Activated CD4-positive, alpha-beta T cell treated with anti-CD3 and anti-CD28 coated beads, Interleukin-2, amount 10 ng/mL, durations not matched to agents 7 days and 5 days (primary cell): ENCODE measurements at regions not wholly inside any gene's neighbourhood (a gene's known extent, or its start where the extent isn't known, plus 50 kb on each side); places are given as distances from the start of the nearest gene placed in this dataset.

Source experiments
- CTCF ChIA-PET: fragments of 350-600 bp; sonication (Branson Sonifier 250); formaldehyde crosslinking; loops from one replicate; lab custom pipeline; 2021; ENCODE audit warnings: antibody characterized with exemption; lab: Charles Lee
- POLR2A ChIA-PET: fragments of 350-600 bp; sonication (Branson Sonifier 250); formaldehyde crosslinking; loops from one replicate; lab custom pipeline; 2021; ENCODE audit warnings: antibody characterized with exemption; lab: Charles Lee
- DNase-seq: peaks from one replicate; pipeline ENCODE4 v3.0.0-alpha.2; 2020
- H3K27ac Mint-ChIP-seq: one replicate; pipeline ENCODE4 v1.8.0; 2021; ENCODE audit warnings: mild to moderate bottlenecking, moderate library complexity, mixed read lengths
- H3K27me3 Mint-ChIP-seq: one replicate; pipeline ENCODE4 v1.8.0; 2021; ENCODE audit warnings: mixed read lengths
- H3K36me3 Mint-ChIP-seq: one replicate; pipeline ENCODE4 v1.8.0; 2021; ENCODE audit warnings: low read depth, mixed read lengths
- H3K4me1 Mint-ChIP-seq: one replicate; pipeline ENCODE4 v1.8.0; 2021; ENCODE audit warnings: mixed read lengths
- H3K4me3 Mint-ChIP-seq: one replicate; pipeline ENCODE4 v1.8.0; 2021; ENCODE audit warnings: mild to moderate bottlenecking, moderate library complexity, mixed read lengths
- H3K9me3 Mint-ChIP-seq: one replicate; pipeline ENCODE4 v1.8.0; 2021; ENCODE audit warnings: mixed read lengths

- H3K9me3 Mint-ChIP-seq = peaks cover 6% of the 10 kb centered on the region
- ChIA-PET CTCF (interaction anchor here (0.6 kb wide), 1 partner anchor 104 kb away, joined by 3 read pairs; no protein-coding TSS in a partner anchor), POLR2A (no interaction called here)
- H3K27me3 Mint-ChIP-seq = no peaks in the 10 kb centered on the region
- no peaks in the 10 kb centered on the region for H3K36me3 Mint-ChIP-seq
- H3K4me3 Mint-ChIP-seq = no peak overlapping the region
- no peak for DNase-seq
- H3K27ac Mint-ChIP-seq = no peak overlapping the region
- H3K4me1 Mint-ChIP-seq = no peaks in the 10 kb centered on the region
Observed at GRCh38 chr5:8188874-8189565, 320.1 kb downstream of the MTRR start.

GRCh38 chr5:8192840-8193239, 323.9 kb downstream of the MTRR start:
- no peak for DNase-seq
- H3K9me3 Mint-ChIP-seq = peaks cover 6% of the 10 kb centered on the region
- no peak overlapping the region for H3K27ac Mint-ChIP-seq
- H3K4me1 Mint-ChIP-seq = no peaks in the 10 kb centered on the region
- H3K27me3 Mint-ChIP-seq = no peaks in the 10 kb centered on the region
- ChIA-PET CTCF (no interaction called here), POLR2A (no interaction called here)
- H3K4me3 Mint-ChIP-seq = no peak overlapping the region
- no peaks in the 10 kb centered on the region for H3K36me3 Mint-ChIP-seq

- H3K36me3 Mint-ChIP-seq = no peaks in the 10 kb centered on the region
- no peaks in the 10 kb centered on the region for H3K4me1 Mint-ChIP-seq
- ChIA-PET POLR2A (no interaction called here), CTCF (no interaction called here)
- peaks cover 8% of the 10 kb centered on the region for H3K9me3 Mint-ChIP-seq
- H3K27me3 Mint-ChIP-seq = no peaks in the 10 kb centered on the region
- H3K4me3 Mint-ChIP-seq = no peak overlapping the region
- no peak for DNase-seq
- no peak overlapping the region for H3K27ac Mint-ChIP-seq
Observed at GRCh38 chr5:8196061-8196460, 327.1 kb downstream of the MTRR start.

- no peak for DNase-seq
- Mint-ChIP-seq H3K4me3 (no peak overlapping the region), H3K9me3 (no peaks in the 10 kb centered on the region), H3K27ac (no peak overlapping the region), H3K27me3 (no peaks in the 10 kb centered on the region), H3K4me1 (no peaks in the 10 kb centered on the region), H3K36me3 (no peaks in the 10 kb centered on the region)
- ChIA-PET POLR2A (no interaction called here), CTCF (no interaction called here)
Observed at GRCh38 chr5:8208307-8208706, 339.4 kb downstream of the MTRR start.

- ChIA-PET POLR2A (no interaction called here), CTCF (no interaction called here)
- Mint-ChIP-seq H3K9me3 (no peaks in the 10 kb centered on the region), H3K4me1 (no peaks in the 10 kb centered on the region), H3K27ac (no peak overlapping the region), H3K36me3 (no peaks in the 10 kb centered on the region), H3K27me3 (no peaks in the 10 kb centered on the region), H3K4me3 (no peak overlapping the region)
- no peak for DNase-seq
Observed at GRCh38 chr5:8209500-8209899, 340.6 kb downstream of the MTRR start.

- no peak overlapping the region for H3K4me3 Mint-ChIP-seq
- no peak for DNase-seq
- H3K27me3 Mint-ChIP-seq = no peaks in the 10 kb centered on the region
- POLR2A ChIA-PET = no interaction called here
- no peaks in the 10 kb centered on the region for H3K36me3 Mint-ChIP-seq
- CTCF ChIA-PET = no interaction called here
- H3K9me3 Mint-ChIP-seq = no peaks in the 10 kb centered on the region
- H3K27ac Mint-ChIP-seq = no peak overlapping the region
- H3K4me1 Mint-ChIP-seq = no peaks in the 10 kb centered on the region
Observed at GRCh38 chr5:8213701-8214240, 344.8 kb downstream of the MTRR start.

GRCh38 chr5:8216921-8217320, 348.0 kb downstream of the MTRR start:
- POLR2A ChIA-PET = no interaction called here
- no peaks in the 10 kb centered on the region for H3K27me3 Mint-ChIP-seq
- no peaks in the 10 kb centered on the region for H3K36me3 Mint-ChIP-seq
- peaks cover 4% of the 10 kb centered on the region for H3K9me3 Mint-ChIP-seq
- DNase-seq = no peak
- H3K27ac Mint-ChIP-seq = no peak overlapping the region
- H3K4me3 Mint-ChIP-seq = no peak overlapping the region
- CTCF ChIA-PET = no interaction called here
- no peaks in the 10 kb centered on the region for H3K4me1 Mint-ChIP-seq

- DNase-seq = no peak
- Mint-ChIP-seq H3K27me3 (no peaks in the 10 kb centered on the region), H3K27ac (no peak overlapping the region), H3K36me3 (no peaks in the 10 kb centered on the region), H3K9me3 (peaks cover 13% of the 10 kb centered on the region), H3K4me1 (no peaks in the 10 kb centered on the region), H3K4me3 (no peak overlapping the region)
- CTCF ChIA-PET = no interaction called here
- POLR2A ChIA-PET = no interaction called here
Observed at GRCh38 chr5:8226148-8226547, 357.2 kb downstream of the MTRR start.

GRCh38 chr5:8227112-8227511, 358.2 kb downstream of the MTRR start:
- Mint-ChIP-seq H3K9me3 (peaks cover 10% of the 10 kb centered on the region), H3K27me3 (no peaks in the 10 kb centered on the region), H3K36me3 (no peaks in the 10 kb centered on the region), H3K4me1 (no peaks in the 10 kb centered on the region), H3K27ac (no peak overlapping the region), H3K4me3 (no peak overlapping the region)
- no peak for DNase-seq
- CTCF ChIA-PET = no interaction called here
- POLR2A ChIA-PET = no interaction called here

- CTCF ChIA-PET = no interaction called here
- H3K27ac Mint-ChIP-seq = no peak overlapping the region
- POLR2A ChIA-PET = no interaction called here
Observed at GRCh38 chr5:8229551-8229950, 360.6 kb downstream of the MTRR start.

GRCh38 chr5:8230868-8231267, 361.9 kb downstream of the MTRR start:
- ChIA-PET CTCF (no interaction called here), POLR2A (no interaction called here)
- Mint-ChIP-seq H3K9me3 (peaks cover 6% of the 10 kb centered on the region), H3K4me1 (no peaks in the 10 kb centered on the region), H3K27me3 (no peaks in the 10 kb centered on the region), H3K27ac (no peak overlapping the region), H3K4me3 (no peak overlapping the region), H3K36me3 (no peaks in the 10 kb centered on the region)
- no peak for DNase-seq

More at GRCh38 chr5:8229551-8229950, 360.6 kb downstream of the MTRR start:
- H3K36me3 Mint-ChIP-seq = no peaks in the 10 kb centered on the region
- peaks cover 6% of the 10 kb centered on the region for H3K9me3 Mint-ChIP-seq
- H3K4me3 Mint-ChIP-seq = no peak overlapping the region
- H3K27me3 Mint-ChIP-seq = no peaks in the 10 kb centered on the region
- no peaks in the 10 kb centered on the region for H3K4me1 Mint-ChIP-seq
- no peak for DNase-seq

GRCh38 chr5:8233479-8233878, 364.5 kb downstream of the MTRR start:
- no peaks in the 10 kb centered on the region for H3K4me1 Mint-ChIP-seq
- H3K4me3 Mint-ChIP-seq = no peak overlapping the region
- no peak for DNase-seq
- POLR2A ChIA-PET = no interaction called here
- no peaks in the 10 kb centered on the region for H3K36me3 Mint-ChIP-seq
- no peaks in the 10 kb centered on the region for H3K9me3 Mint-ChIP-seq
- CTCF ChIA-PET = no interaction called here
- no peaks in the 10 kb centered on the region for H3K27me3 Mint-ChIP-seq
- H3K27ac Mint-ChIP-seq = no peak overlapping the region

- no peak for DNase-seq
- POLR2A ChIA-PET = no interaction called here
- no peaks in the 10 kb centered on the region for H3K4me1 Mint-ChIP-seq
- no peak overlapping the region for H3K4me3 Mint-ChIP-seq
- H3K9me3 Mint-ChIP-seq = no peaks in the 10 kb centered on the region
- no peaks in the 10 kb centered on the region for H3K27me3 Mint-ChIP-seq
- no peaks in the 10 kb centered on the region for H3K36me3 Mint-ChIP-seq
- H3K27ac Mint-ChIP-seq = no peak overlapping the region
- CTCF ChIA-PET = no interaction called here
Observed at GRCh38 chr5:8234179-8234770, 365.3 kb downstream of the MTRR start.

GRCh38 chr5:8238080-8238479, 369.1 kb downstream of the MTRR start:
- Mint-ChIP-seq H3K4me3 (no peak overlapping the region), H3K4me1 (no peaks in the 10 kb centered on the region), H3K27ac (no peak overlapping the region), H3K9me3 (no peaks in the 10 kb centered on the region), H3K36me3 (no peaks in the 10 kb centered on the region), H3K27me3 (no peaks in the 10 kb centered on the region)
- ChIA-PET POLR2A (no interaction called here), CTCF (no interaction called here)
- DNase-seq = no peak
